ENCODE measurements at regions not wholly inside any gene's neighbourhood (a gene's known extent, or its start where the extent isn't known, plus 50 kb on each side); places are given as distances from the start of the nearest gene placed in this dataset.

- DNase-seq = no peak
Measured at GRCh38 chr12:22994316-22994675, 369.3 kb downstream of the ETNK1 start.

- no peak for DNase-seq
Measured at GRCh38 chr12:23001487-23001886, 376.5 kb downstream of the ETNK1 start.

GRCh38 chr12:23002381-23002780, 377.4 kb downstream of the ETNK1 start:
- DNase-seq = no peak

- DNase-seq = no peak
Measured at GRCh38 chr12:23004473-23005020, 379.6 kb downstream of the ETNK1 start.

GRCh38 chr12:23005387-23005786, 380.4 kb downstream of the ETNK1 start:
- no peak for DNase-seq

- DNase-seq = no peak
Measured at GRCh38 chr12:23006413-23006812, 381.4 kb downstream of the ETNK1 start.

GRCh38 chr12:23008623-23009022, 383.7 kb downstream of the ETNK1 start:
- DNase-seq = no peak

GRCh38 chr12:23014749-23015148, 389.8 kb downstream of the ETNK1 start:
- DNase-seq = no peak

- DNase-seq = no peak
Measured at GRCh38 chr12:23025372-23026016, 400.5 kb downstream of the ETNK1 start.

GRCh38 chr12:23028158-23028802, 403.3 kb downstream of the ETNK1 start:
- no peak for DNase-seq

- DNase-seq = no peak
Measured at GRCh38 chr12:23029185-23029584, 404.2 kb downstream of the ETNK1 start.

GRCh38 chr12:23039834-23040233, 414.9 kb downstream of the ETNK1 start:
- DNase-seq = no peak

- no peak for DNase-seq
Measured at GRCh38 chr12:23041774-23042173, 416.8 kb downstream of the ETNK1 start.

GRCh38 chr12:23043646-23044045, 418.7 kb downstream of the ETNK1 start:
- DNase-seq = no peak

- DNase-seq = no peak
Measured at GRCh38 chr12:23049180-23049579, 424.2 kb downstream of the ETNK1 start.

- DNase-seq = peak; percentile 3
Measured at GRCh38 chr12:23055004-23055403, 430.0 kb downstream of the ETNK1 start.

- DNase-seq = no peak
Measured at GRCh38 chr12:23057571-23057970, 432.6 kb downstream of the ETNK1 start.

- no peak for DNase-seq
Measured at GRCh38 chr12:23060161-23060560, 435.2 kb downstream of the ETNK1 start.

- no peak for DNase-seq
Measured at GRCh38 chr12:23063206-23063605, 438.2 kb downstream of the ETNK1 start.

- no peak for DNase-seq
Measured at GRCh38 chr12:23066095-23066494, 441.1 kb downstream of the ETNK1 start.

- DNase-seq = peak; percentile 41
Measured at GRCh38 chr12:23083267-23083666, 458.3 kb downstream of the ETNK1 start.

- peak; percentile 16 for DNase-seq
Measured at GRCh38 chr12:23084236-23084995, 459.4 kb downstream of the ETNK1 start.

- DNase-seq = no peak
Measured at GRCh38 chr12:23088594-23088993, 463.6 kb downstream of the ETNK1 start.

- DNase-seq = no peak
Measured at GRCh38 chr12:23093488-23093887, 468.5 kb downstream of the ETNK1 start.

Data from activated CD4-positive, alpha-beta T cell treated with anti-CD3 and anti-CD28 coated beads, Interleukin-2, amount 50 U/mL, for 16 hours (primary cell).